CD14-positive monocyte (primary cell): ENCODE measurements at regions not wholly inside any gene's neighbourhood (a gene's known extent, or its start where the extent isn't known, plus 50 kb on each side); places are given as distances from the start of the nearest gene placed in this dataset.

Source experiments
- DNase-seq, 3 donors: peaks; one replicate each; pipeline ENCODE4 v3.0.0-alpha.2; 2011 to 2022
- H2AFZ ChIP-seq: 2 replicates; pipeline ENCODE4 v1.6.0; 2012; ENCODE audit warnings: mild to moderate bottlenecking, low read depth, low read length, inconsistent platforms; ENCODE audit not compliant: insufficient read depth, poor library complexity, severe bottlenecking
- H3K27ac ChIP-seq, 2 donors: 1 replicate in 1 of 2; 2 replicates in 1 of 2; pipeline ENCODE4 v1.5.1; 2012 to 2013; ENCODE audit warnings: low read length in 2 of 2, control low read depth in 1 of 2, inconsistent platforms in 1 of 2, low read depth in 1 of 2, mild to moderate bottlenecking in 1 of 2
- H3K27me3 ChIP-seq, 2 donors: one replicate each; pipeline versions ENCODE4 v1.6.0 to v1.6.1; 2011 to 2013; ENCODE audit warnings: low read length in 2 of 2; ENCODE audit not compliant: control insufficient read depth in 2 of 2, insufficient read depth in 2 of 2
- H3K36me3 ChIP-seq, 2 donors: replicated peaks in 1 of 2; 1 replicate in 1 of 2; 2 replicates in 1 of 2; pipeline versions ENCODE4 v1.5.1 to v1.6.1; 2012 to 2013; ENCODE audit warnings: low read length in 2 of 2, control low read depth in 1 of 2, inconsistent platforms in 1 of 2, mild to moderate bottlenecking in 1 of 2; ENCODE audit not compliant: insufficient read depth in 2 of 2, control insufficient read depth in 1 of 2
- H3K4me1 ChIP-seq, 2 donors: 1 replicate in 1 of 2; 2 replicates in 1 of 2; pipeline versions ENCODE4 v1.5.1 to v1.6.1; 2012 to 2013; ENCODE audit warnings: low read length in 2 of 2, control low read depth in 1 of 2, inconsistent platforms in 1 of 2, mild to moderate bottlenecking in 1 of 2, moderate library complexity in 1 of 2; ENCODE audit not compliant: insufficient read depth in 2 of 2, control insufficient read depth in 1 of 2
- H3K4me2 ChIP-seq: replicated peaks from 2 replicates; pipeline ENCODE3; 2012; ENCODE audit warnings: low read length, moderate library complexity, mild to moderate bottlenecking; ENCODE audit not compliant: poor library complexity, severe bottlenecking; ENCODE audit errors: extremely low read depth
- H3K4me3 ChIP-seq, 3 experiments: fragments of 200-600 bp in 1 of 3; sonication (generic) in 1 of 3; replicated peaks in 1 of 3; 1 replicate in 2 of 3; 2 replicates in 1 of 3; pipeline ENCODE4 v1.5.1; 2011 to 2013; ENCODE audit warnings: low read length in 3 of 3, mild to moderate bottlenecking in 3 of 3, control low read depth in 2 of 3, low read depth in 2 of 3, inconsistent platforms in 1 of 3, moderate library complexity in 1 of 3
- H3K79me2 ChIP-seq: 2 replicates; pipeline ENCODE4 v1.6.0; 2012; ENCODE audit warnings: mild to moderate bottlenecking, control low read depth, inconsistent platforms, low read length, moderate library complexity; ENCODE audit not compliant: insufficient read depth
- H3K9ac ChIP-seq: 2 replicates; pipeline ENCODE4 v1.6.0; 2017; ENCODE audit warnings: low read length, mild to moderate bottlenecking; ENCODE audit not compliant: insufficient read depth, poor library complexity, severe bottlenecking
- H3K9me3 ChIP-seq, 2 donors: replicated peaks in 1 of 2; 1 replicate in 1 of 2; 2 replicates in 1 of 2; pipeline versions ENCODE4 v1.5.1 to v1.6.1; 2012 to 2013; ENCODE audit warnings: low read length in 2 of 2, control low read depth in 1 of 2; ENCODE audit not compliant: control insufficient read depth in 1 of 2, insufficient read depth in 1 of 2
- H4K20me1 ChIP-seq: 2 replicates; pipeline ENCODE4 v1.6.0; 2012; ENCODE audit warnings: mild to moderate bottlenecking, low read length, control low read depth, moderate library complexity; ENCODE audit not compliant: insufficient read depth
- H3K27ac Mint-ChIP-seq, 7 donors: one replicate each; pipeline ENCODE4 v1.8.0; 2020; ENCODE audit warnings: mild to moderate bottlenecking in 7 of 7, mixed read lengths in 7 of 7, moderate library complexity in 6 of 7, inconsistent platforms in 2 of 7
- H3K27me3 Mint-ChIP-seq, 3 donors: one replicate each; pipeline ENCODE4 v1.8.0; 2021 to 2022; ENCODE audit warnings: low read depth in 3 of 3, mild to moderate bottlenecking in 3 of 3, mixed read lengths in 3 of 3, moderate library complexity in 3 of 3, inconsistent platforms in 1 of 3
- H3K36me3 Mint-ChIP-seq, 2 donors: one replicate each; pipeline ENCODE4 v1.8.0; 2020; ENCODE audit warnings: mixed read lengths in 2 of 2, inconsistent platforms in 1 of 2, mild to moderate bottlenecking in 1 of 2
- H3K4me1 Mint-ChIP-seq: one replicate; pipeline ENCODE4 v1.8.0; 2020; ENCODE audit warnings: mild to moderate bottlenecking, mixed read lengths
- H3K4me3 Mint-ChIP-seq, 2 donors: one replicate each; pipeline ENCODE4 v1.8.0; 2020; ENCODE audit warnings: mild to moderate bottlenecking in 2 of 2, mixed read lengths in 2 of 2, moderate library complexity in 1 of 2
- H3K9me3 Mint-ChIP-seq, 7 donors: one replicate each; pipeline ENCODE4 v1.8.0; 2020 to 2022; ENCODE audit warnings: mixed read lengths in 7 of 7, mild to moderate bottlenecking in 6 of 7, moderate library complexity in 6 of 7, inconsistent platforms in 2 of 7
- CTCF ChIP-seq: fragments of 200-600 bp; IDR thresholded peaks from one replicate; pipeline ENCODE4 v1.8.0; 2022; ENCODE audit warnings: antibody characterized with exemption, mild to moderate bottlenecking
- WGBS: methylation state at CpG from one replicate; pipeline ENCODE4 v1.1.5; 2013; ENCODE audit warnings: missing lambda C conversion rate; ENCODE audit not compliant: insufficient coverage; 5-methylcytosine and 5-hydroxymethylcytosine counted together
- intact Hi-C, 2 donors: fragments of 100-400 bp; cut with micrococcal nuclease; formaldehyde crosslinking; loops; one replicate each; pipeline versions ENCODE4 v1.15.0 to v1.15.1; 2023

- Histone ChIP-seq H3K4me2 (no peak overlapping the region), H3K4me1 (no peaks in the 10 kb centered on the region), H3K4me3 (no peak overlapping the region), H3K27ac (no peak overlapping the region), H3K36me3 (no peaks in the 10 kb centered on the region), H2AFZ (no peak overlapping the region), H3K9ac (no peak overlapping the region), H3K79me2 (no peaks in the 10 kb centered on the region), H4K20me1 (no peaks in the 10 kb centered on the region), H3K9me3 (no peaks in the 10 kb centered on the region), H3K27me3 (no peaks in the 10 kb centered on the region)
- Mint-ChIP-seq H3K4me3 (no peak overlapping the region), H3K4me1 (no peaks in the 10 kb centered on the region), H3K9me3 (no peaks in the 10 kb centered on the region), H3K36me3 (no peaks in the 10 kb centered on the region), H3K27me3 (peaks cover 5 to 11% (median 10%) of the 10 kb centered on the region in 3 donors), H3K27ac (peak overlapping the region in 2 of 7 donors; percentile 27 to 68)
- DNase-seq, result no peak
- TF ChIP-seq CTCF, result no peak
- intact Hi-C loops, result no loop called here
- 92% methylated on average over 12 of the region's 13 CpGs for WGBS
Observed at GRCh38 chr22:48503035-48503625, 1324.5 kb downstream of the BRD1 start.

GRCh38 chr22:48501231-48501750, 1326.4 kb downstream of the BRD1 start:
- no peaks in the 10 kb centered on the region for H4K20me1 ChIP-seq
- intact Hi-C loops, result no loop called here
- no peaks in the 10 kb centered on the region for H3K27me3 ChIP-seq
- H3K4me2 ChIP-seq, result no peak overlapping the region
- H3K27ac ChIP-seq, result no peak overlapping the region
- no peaks in the 10 kb centered on the region for H3K4me1 ChIP-seq
- H3K9me3 ChIP-seq, result no peaks in the 10 kb centered on the region
- H2AFZ ChIP-seq, result no peak overlapping the region
- Mint-ChIP-seq H3K27me3 (peaks cover 6 to 11% (median 10%) of the 10 kb centered on the region in 3 donors), H3K4me3 (no peak overlapping the region), H3K27ac (no peak overlapping the region), H3K4me1 (no peaks in the 10 kb centered on the region), H3K9me3 (no peaks in the 10 kb centered on the region), H3K36me3 (no peaks in the 10 kb centered on the region)
- H3K9ac ChIP-seq, result no peak overlapping the region
- no peak for TF ChIP-seq CTCF
- H3K4me3 ChIP-seq, result no peak overlapping the region
- no peak for DNase-seq
- no peaks in the 10 kb centered on the region for H3K79me2 ChIP-seq
- H3K36me3 ChIP-seq, result no peaks in the 10 kb centered on the region
- WGBS, result 94% methylated on average over 19 of the region's 21 CpGs
